GM13976 (cell line): ENCODE measurements at regions not wholly inside any gene's neighbourhood (a gene's known extent, or its start where the extent isn't known, plus 50 kb on each side); places are given as distances from the start of the nearest gene placed in this dataset.
"Not testable (repeated sequence)": the region's sequence is repeated elsewhere in the genome, so short reads cannot be mapped to it uniquely, and the experiment has no call there.

Source experiments
- DNase-seq: peaks from one replicate; pipeline ENCODE4 v3.0.0; 2012; ENCODE audit warnings: low spot score
- in situ Hi-C: fragments of 300-500 bp; cut with MboI; formaldehyde crosslinking; loops from one replicate; pipeline ENCODE4 v1.12.0; 2022; ENCODE audit warnings: low sequenced_read_pairs, mixed read lengths, inconsistent platforms; ENCODE audit not compliant: unreplicated experiment
- TF ChIP-seq, protein P1 (sequence below): IDR thresholded peaks from 2 replicates; pipeline ENCODE4 v1.5.1; 2012; ENCODE audit warnings: borderline replicate concordance, mild to moderate bottlenecking; ENCODE audit not compliant: insufficient read depth; ENCODE audit errors: extremely low read depth, missing control alignments, control extremely low read depth

DNA sequence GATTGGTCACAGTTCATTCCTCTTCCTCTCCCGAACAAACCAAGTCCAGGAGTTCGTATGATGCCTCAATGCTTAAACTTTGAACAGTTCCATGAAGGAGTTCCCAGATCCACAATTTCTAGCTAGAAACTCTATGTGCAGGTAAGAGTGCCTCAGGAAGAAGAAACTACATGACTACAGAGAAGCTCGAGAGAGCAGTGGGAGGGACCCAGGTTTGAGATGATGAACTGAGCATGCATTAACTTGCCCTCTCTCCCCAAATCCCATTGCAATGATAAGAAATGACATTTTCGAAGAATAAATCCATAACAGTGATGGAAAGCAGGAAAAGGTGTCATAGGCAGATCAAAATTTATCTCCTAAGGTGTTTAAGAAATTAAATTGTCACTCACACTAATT lies 140.6 kb upstream of the JCAD start:
- DNase-seq = no peak
- TF ChIP-seq, protein P1, sequence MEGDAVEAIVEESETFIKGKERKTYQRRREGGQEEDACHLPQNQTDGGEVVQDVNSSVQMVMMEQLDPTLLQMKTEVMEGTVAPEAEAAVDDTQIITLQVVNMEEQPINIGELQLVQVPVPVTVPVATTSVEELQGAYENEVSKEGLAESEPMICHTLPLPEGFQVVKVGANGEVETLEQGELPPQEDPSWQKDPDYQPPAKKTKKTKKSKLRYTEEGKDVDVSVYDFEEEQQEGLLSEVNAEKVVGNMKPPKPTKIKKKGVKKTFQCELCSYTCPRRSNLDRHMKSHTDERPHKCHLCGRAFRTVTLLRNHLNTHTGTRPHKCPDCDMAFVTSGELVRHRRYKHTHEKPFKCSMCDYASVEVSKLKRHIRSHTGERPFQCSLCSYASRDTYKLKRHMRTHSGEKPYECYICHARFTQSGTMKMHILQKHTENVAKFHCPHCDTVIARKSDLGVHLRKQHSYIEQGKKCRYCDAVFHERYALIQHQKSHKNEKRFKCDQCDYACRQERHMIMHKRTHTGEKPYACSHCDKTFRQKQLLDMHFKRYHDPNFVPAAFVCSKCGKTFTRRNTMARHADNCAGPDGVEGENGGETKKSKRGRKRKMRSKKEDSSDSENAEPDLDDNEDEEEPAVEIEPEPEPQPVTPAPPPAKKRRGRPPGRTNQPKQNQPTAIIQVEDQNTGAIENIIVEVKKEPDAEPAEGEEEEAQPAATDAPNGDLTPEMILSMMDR = no peak
- in situ Hi-C loops = no loop called here

DNA sequence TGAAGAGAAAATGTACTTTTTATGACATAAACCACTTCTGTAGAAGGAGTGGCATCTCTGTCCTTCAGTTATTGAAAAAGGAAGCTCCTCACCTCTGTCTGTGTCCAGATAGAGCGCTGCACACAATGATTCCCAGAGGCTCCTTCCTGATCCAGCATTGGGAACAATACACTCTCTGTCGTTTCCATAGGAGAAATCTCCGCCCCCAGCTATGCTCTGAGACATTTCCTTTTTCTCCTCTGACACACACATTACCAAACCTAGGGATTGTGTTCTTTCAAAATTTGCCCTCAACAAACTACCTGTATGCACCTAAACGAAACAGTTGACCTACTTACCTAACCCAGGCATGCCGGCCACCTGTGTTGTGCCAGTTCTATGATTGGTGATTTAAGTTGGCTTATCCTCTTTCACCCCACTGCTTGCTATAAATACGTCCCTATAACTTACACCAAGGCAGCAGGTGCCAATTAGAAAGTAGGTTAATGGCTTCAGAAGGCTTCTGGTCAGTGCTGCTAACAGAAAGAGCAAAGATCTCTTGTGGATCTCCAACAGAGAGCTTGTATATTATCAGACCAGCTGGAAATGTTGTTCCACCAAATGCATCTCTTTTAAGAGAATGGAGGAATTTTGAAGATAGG lies 140.1 kb upstream of the JCAD start:
- no peak for DNase-seq
- in situ Hi-C loops = no loop called here
- TF ChIP-seq, protein P1 = no peak

DNA sequence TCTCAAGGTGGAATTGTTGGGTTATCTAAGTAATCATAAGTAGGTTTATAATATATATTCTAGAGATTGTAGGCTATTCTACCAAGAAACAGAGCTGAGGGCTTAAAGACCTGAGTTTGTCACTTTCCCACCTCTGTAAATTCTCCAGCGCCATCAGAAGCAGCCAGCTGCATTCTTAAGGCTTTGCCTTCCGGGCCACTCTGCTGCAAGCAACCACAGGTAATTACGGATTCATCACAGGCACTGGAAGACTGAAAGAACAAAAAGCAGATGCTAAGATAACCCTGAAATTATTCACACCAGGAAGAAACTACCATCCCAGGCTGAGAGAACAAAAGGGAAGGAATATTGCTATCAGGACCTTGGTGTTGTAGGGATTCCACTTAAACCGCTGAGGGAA lies 137.8 kb upstream of the JCAD start:
- no peak for DNase-seq
- TF ChIP-seq, protein P1 = no peak
- in situ Hi-C loops = no loop called here

DNA sequence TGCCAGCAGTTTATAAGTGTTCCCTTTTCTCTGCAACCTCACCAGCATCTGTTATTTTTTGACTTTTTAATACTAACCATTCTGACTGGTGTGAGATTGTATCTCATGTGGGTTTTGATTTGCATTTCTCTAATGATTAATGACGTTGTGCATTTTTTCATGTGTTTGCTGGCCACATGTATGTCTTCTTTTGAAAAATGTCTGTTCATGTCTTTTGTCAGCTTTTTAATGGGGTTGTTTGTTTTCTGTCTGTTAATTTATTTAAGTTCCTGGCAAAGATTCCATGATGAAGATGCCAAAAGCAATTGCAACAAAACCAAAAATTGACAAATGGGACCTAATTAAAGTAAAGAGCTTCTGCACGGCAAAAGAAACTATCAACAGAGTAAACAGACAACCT lies 137.2 kb upstream of the JCAD start:
- in situ Hi-C loops, DNase-seq: not testable (repeated sequence)

DNA sequence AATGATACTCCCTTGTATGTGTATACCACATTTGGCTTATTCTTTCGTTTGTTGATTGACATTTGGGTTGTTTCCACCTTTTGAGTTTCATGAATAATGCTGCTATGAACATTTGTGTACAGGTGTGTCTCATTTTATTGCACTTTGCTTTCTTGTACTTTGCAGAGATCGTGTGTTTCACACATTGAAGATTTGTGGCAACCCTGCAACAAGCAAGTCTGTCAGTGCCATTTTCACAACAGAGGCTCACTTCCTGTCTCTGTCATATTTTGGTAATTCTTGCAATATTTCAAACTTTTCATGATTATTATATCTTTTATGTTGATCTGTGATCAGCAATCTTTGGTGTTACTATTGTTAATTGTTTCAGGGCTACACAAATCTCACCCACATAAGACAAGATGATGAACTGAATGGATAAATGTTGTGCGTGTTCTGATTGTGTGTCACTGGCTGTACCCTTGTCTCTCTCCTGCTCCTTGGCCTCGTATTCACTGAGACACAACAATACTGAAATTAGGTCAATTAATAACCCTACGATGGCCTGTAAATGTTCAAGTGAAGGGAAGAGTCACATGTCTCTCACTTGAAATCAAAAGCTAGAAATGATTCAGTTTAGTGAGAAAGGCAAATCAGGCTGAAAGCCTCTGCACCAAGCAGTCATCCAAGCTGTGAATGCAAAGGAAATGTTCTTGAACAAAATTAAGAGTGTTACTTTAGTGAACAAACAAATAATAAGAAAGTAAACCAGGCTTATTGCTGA lies 133.6 kb upstream of the JCAD start:
- no peak for DNase-seq
- in situ Hi-C loops = no loop called here

DNA sequence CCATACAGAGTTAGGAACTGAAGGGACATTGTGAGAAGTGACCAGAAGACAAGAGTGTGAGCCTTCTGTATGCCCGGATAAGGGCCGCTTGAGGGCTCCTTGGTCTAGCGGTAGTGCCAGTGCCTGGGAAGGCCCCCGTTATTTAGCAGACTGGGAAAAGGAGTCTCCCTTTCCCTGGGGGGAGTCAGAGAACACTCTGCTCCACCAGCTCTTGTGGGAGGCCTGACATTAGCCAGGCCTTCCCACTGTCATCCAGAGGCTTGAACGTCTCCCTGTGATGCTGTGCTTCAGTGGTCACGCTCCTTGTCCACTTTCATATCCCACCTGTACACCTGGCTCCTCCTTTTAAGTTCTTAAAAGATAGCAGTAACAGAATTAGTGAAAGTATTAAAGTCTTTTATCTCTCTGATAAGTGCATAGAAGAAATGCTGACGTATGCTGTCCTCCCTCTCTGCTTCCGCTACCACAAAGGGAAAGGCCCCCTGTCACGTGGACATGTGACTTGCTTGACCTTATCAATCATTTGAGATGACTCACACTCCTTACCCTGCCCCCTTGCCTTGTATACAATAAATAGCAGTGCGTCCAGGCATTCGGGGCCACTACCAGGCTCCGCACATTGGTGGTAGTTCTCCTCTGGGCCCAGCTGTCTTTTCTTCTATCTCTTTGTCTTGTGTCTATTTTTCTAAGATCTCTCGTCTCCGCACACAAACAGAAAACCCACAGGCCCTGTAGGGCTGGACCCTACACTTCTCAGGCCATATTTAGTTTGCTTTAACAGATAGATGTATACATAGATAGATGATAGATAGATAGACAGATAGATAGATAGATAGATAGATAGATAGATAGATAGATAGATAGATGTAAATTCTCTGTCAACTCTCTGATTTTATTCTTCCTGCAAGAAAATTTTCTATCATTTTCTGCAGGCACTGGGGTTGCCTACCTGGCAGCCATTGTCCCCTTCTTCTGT lies 131.5 kb upstream of the JCAD start:
- in situ Hi-C loops = no loop called here
- TF ChIP-seq, protein P1 = no peak
- DNase-seq = no peak

More for the DNA sequence above, 133.6 kb upstream of the JCAD start:
- TF ChIP-seq, protein P1 = no peak

DNA sequence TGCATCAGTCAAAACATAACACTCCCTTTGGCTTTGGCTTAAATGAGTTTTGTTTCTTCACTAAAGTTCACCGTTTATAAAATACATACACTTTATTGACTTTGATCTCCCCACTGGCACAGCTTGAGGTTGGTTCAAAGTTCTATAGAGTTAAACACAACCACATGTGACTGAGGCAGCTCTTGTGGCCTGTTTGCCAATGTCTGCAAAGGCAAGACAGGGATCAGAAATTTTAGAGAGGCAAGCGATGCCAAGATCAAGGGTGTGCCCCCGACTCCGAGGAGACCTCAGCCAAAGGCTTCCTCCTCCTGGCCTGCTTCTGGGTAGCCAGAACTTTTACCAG lies 129.8 kb upstream of the JCAD start:
- no peak for DNase-seq
- TF ChIP-seq, protein P1 = no peak
- in situ Hi-C loops = no loop called here
